Fibroblast of villous mesenchyme (primary cell): ENCODE measurements at regions not wholly inside any gene's neighbourhood (a gene's known extent, or its start where the extent isn't known, plus 50 kb on each side); places are given as distances from the start of the nearest gene placed in this dataset.

ENCODE experiments used
- DNase-seq: peaks from one replicate; pipeline ENCODE4 v3.0.0-alpha.2; 2010; ENCODE audit warnings: low read depth
- H3K4me3 ChIP-seq: 2 replicates; pipeline ENCODE4 v1.5.1; 2011; ENCODE audit warnings: low read depth, mild to moderate bottlenecking, low read length
- TF ChIP-seq, protein P1 (sequence below): IDR thresholded peaks from 2 replicates; pipeline ENCODE4 v1.5.1; 2012; ENCODE audit warnings: low read depth, mild to moderate bottlenecking, low read length; ENCODE audit not compliant: insufficient read depth

GRCh38 chr2:105950521-105951383 lies 206.0 kb downstream of the NCK2 start:
- H3K4me3 ChIP-seq: no peak overlapping the region
- DNase-seq: no peak
- TF ChIP-seq, protein P1, sequence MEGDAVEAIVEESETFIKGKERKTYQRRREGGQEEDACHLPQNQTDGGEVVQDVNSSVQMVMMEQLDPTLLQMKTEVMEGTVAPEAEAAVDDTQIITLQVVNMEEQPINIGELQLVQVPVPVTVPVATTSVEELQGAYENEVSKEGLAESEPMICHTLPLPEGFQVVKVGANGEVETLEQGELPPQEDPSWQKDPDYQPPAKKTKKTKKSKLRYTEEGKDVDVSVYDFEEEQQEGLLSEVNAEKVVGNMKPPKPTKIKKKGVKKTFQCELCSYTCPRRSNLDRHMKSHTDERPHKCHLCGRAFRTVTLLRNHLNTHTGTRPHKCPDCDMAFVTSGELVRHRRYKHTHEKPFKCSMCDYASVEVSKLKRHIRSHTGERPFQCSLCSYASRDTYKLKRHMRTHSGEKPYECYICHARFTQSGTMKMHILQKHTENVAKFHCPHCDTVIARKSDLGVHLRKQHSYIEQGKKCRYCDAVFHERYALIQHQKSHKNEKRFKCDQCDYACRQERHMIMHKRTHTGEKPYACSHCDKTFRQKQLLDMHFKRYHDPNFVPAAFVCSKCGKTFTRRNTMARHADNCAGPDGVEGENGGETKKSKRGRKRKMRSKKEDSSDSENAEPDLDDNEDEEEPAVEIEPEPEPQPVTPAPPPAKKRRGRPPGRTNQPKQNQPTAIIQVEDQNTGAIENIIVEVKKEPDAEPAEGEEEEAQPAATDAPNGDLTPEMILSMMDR: no peak

GRCh38 chr2:105943977-105944376 lies 199.3 kb downstream of the NCK2 start:
- no peak for DNase-seq
- TF ChIP-seq, protein P1: no peak
- H3K4me3 ChIP-seq: no peak overlapping the region
